ENCODE measurements at regions not wholly inside any gene's neighbourhood (a gene's known extent, or its start where the extent isn't known, plus 50 kb on each side); places are given as distances from the start of the nearest gene placed in this dataset.

GRCh38 chr1:58303841-58304240 is 242.7 kb downstream of the OMA1 start:
- TF ChIP-seq, protein P1, sequence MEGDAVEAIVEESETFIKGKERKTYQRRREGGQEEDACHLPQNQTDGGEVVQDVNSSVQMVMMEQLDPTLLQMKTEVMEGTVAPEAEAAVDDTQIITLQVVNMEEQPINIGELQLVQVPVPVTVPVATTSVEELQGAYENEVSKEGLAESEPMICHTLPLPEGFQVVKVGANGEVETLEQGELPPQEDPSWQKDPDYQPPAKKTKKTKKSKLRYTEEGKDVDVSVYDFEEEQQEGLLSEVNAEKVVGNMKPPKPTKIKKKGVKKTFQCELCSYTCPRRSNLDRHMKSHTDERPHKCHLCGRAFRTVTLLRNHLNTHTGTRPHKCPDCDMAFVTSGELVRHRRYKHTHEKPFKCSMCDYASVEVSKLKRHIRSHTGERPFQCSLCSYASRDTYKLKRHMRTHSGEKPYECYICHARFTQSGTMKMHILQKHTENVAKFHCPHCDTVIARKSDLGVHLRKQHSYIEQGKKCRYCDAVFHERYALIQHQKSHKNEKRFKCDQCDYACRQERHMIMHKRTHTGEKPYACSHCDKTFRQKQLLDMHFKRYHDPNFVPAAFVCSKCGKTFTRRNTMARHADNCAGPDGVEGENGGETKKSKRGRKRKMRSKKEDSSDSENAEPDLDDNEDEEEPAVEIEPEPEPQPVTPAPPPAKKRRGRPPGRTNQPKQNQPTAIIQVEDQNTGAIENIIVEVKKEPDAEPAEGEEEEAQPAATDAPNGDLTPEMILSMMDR (IDR thresholded peaks at IDR 0.05) = no peak
- TF ChIP-seq POLR2A (IDR thresholded peaks at IDR 0.05) = no peak
